ENCODE measurements at regions not wholly inside any gene's neighbourhood (a gene's known extent, or its start where the extent isn't known, plus 50 kb on each side); places are given as distances from the start of the nearest gene placed in this dataset.

GRCh38 chr2:217219164-217219520, 359.3 kb upstream of the TNP1 start:
- H3K4me3 ChIP-seq, result no peak overlapping the region
- intact Hi-C loops (cut with DNase I), result no loop called here
- peaks cover 0 to 21% (median 7%) of the 10 kb centered on the region in 3 donors for H3K4me1 ChIP-seq
- whole genome bisulfite sequencing, 2 donors, result 62 to 64% methylated on average over 2 of the region's 2 CpGs
- TF ChIP-seq POLR2A (IDR thresholded peaks at IDR 0.05) (no peak), CTCF (IDR thresholded peaks at IDR 0.05) (no peak)
- no peaks in the 10 kb centered on the region for H3K9me3 ChIP-seq
- H3K27me3 ChIP-seq, result peaks cover 0 to 8% (median 0%) of the 10 kb centered on the region in 4 donors
- DNase-seq, result no peak
- H3K36me3 ChIP-seq, result no peaks in the 10 kb centered on the region
- no peak overlapping the region for H3K27ac ChIP-seq

GRCh38 chr2:217218269-217219163, 358.7 kb upstream of the TNP1 start:
- no peak for DNase-seq
- Histone ChIP-seq H3K4me1 (peaks cover 0 to 17% (median 3%) of the 10 kb centered on the region in 3 donors), H3K27ac (no peak overlapping the region), H3K27me3 (peaks cover 0 to 8% (median 0%) of the 10 kb centered on the region in 4 donors), H3K4me3 (no peak overlapping the region), H3K9me3 (no peaks in the 10 kb centered on the region), H3K36me3 (no peaks in the 10 kb centered on the region)
- WGBS, 2 donors, result 65 to 73% methylated on average over 4 to 5 of the region's 5 CpGs
- intact Hi-C loops (cut with DNase I), result no loop called here
- TF ChIP-seq CTCF (IDR thresholded peaks at IDR 0.05) (no peak), POLR2A (IDR thresholded peaks at IDR 0.05) (no peak)

- Histone ChIP-seq H3K4me3 (no peak overlapping the region), H3K4me1 (peaks cover 0 to 8% (median 0%) of the 10 kb centered on the region in 3 donors), H3K9me3 (no peaks in the 10 kb centered on the region), H3K27ac (no peak overlapping the region), H3K36me3 (no peaks in the 10 kb centered on the region), H3K27me3 (peaks cover 0 to 8% (median 0%) of the 10 kb centered on the region in 4 donors)
- no peak for TF ChIP-seq CTCF (IDR thresholded peaks at IDR 0.05)
- no peak for TF ChIP-seq POLR2A (IDR thresholded peaks at IDR 0.05)
- intact Hi-C loops (cut with DNase I), result no loop called here
- DNase-seq, result no peak
- 81 to 86% methylated on average over 2 of the region's 2 CpGs for WGBS, 2 donors
These were observed 357.1 kb upstream of the TNP1 start for GRCh38 chr2:217216982-217217381.

- Histone ChIP-seq H3K4me3 (no peak overlapping the region), H3K36me3 (no peaks in the 10 kb centered on the region), H3K9me3 (no peaks in the 10 kb centered on the region), H3K4me1 (peaks cover 0 to 8% (median 0%) of the 10 kb centered on the region in 3 donors), H3K27me3 (peaks cover 0 to 8% (median 0%) of the 10 kb centered on the region in 4 donors), H3K27ac (no peak overlapping the region)
- no peak for DNase-seq
- TF ChIP-seq POLR2A (IDR thresholded peaks at IDR 0.05) (no peak), CTCF (IDR thresholded peaks at IDR 0.05) (no peak)
- intact Hi-C loops (cut with DNase I), result no loop called here
- WGBS, 2 donors, result 83 to 92% methylated on average over 3 to 4 of the region's 4 CpGs
These were observed 356.5 kb upstream of the TNP1 start for GRCh38 chr2:217216316-217216715.

- intact Hi-C loops (cut with DNase I), result no loop called here
- Histone ChIP-seq H3K4me3 (no peak overlapping the region), H3K27me3 (peaks cover 0 to 8% (median 0%) of the 10 kb centered on the region in 4 donors), H3K36me3 (no peaks in the 10 kb centered on the region), H3K9me3 (no peaks in the 10 kb centered on the region), H3K4me1 (peaks cover 0 to 6% (median 0%) of the 10 kb centered on the region in 3 donors), H3K27ac (no peak overlapping the region)
- no peak for DNase-seq
- TF ChIP-seq CTCF (IDR thresholded peaks at IDR 0.05) (no peak), POLR2A (IDR thresholded peaks at IDR 0.05) (no peak)
- 49 to 69% methylated on average over 6 of the region's 6 CpGs for WGBS, 2 donors
These were observed 356.0 kb upstream of the TNP1 start for GRCh38 chr2:217215877-217216276.
